ENCODE measurements at regions not wholly inside any gene's neighbourhood (a gene's known extent, or its start where the extent isn't known, plus 50 kb on each side); places are given as distances from the start of the nearest gene placed in this dataset.

GRCh38 chr15:81950841-81951414, 94.9 kb downstream of the MEX3B start:
- H3K36me3 ChIP-seq (ENCODE audit: control insufficient read depth in 1 of 2, insufficient read depth in 2 of 2, low read length in 2 of 2), result no peaks in the 10 kb centered on the region

GRCh38 chr15:81948751-81949150, 97.1 kb downstream of the MEX3B start:
- Histone ChIP-seq H3K18ac (ENCODE audit: low read length) (no peak overlapping the region), H4K91ac (ENCODE audit: low read depth, low read length) (no peak overlapping the region), H3K79me2 (ENCODE audit: control insufficient read depth, insufficient read depth, low read length, poor library complexity) (no peaks in the 10 kb centered on the region), H4K8ac (ENCODE audit: low read depth, low read length) (no peak overlapping the region), H2BK12ac (ENCODE audit: low read length) (no peak overlapping the region), H4K12ac (ENCODE audit: low read depth, low read length) (no peak overlapping the region), H3K9ac (ENCODE audit: low read length) (no peak overlapping the region), H2AFZ (ENCODE audit: insufficient read depth, low read length, poor library complexity) (no peak overlapping the region), H3K4me3 (ENCODE audit: low read depth, low read length) (no peak overlapping the region), H3K14ac (ENCODE audit: low read length) (no peak overlapping the region), H2BK120ac (ENCODE audit: insufficient read depth, low read length, poor library complexity) (no peak overlapping the region), H2BK5ac (ENCODE audit: low read depth, low read length, poor library complexity) (no peak overlapping the region), H3K27ac (ENCODE audit: low read depth, low read length) (no peak overlapping the region), H3K23ac (ENCODE audit: low read length) (no peak overlapping the region), H3K4ac (ENCODE audit: low read depth, low read length) (no peak overlapping the region), H3K4me1 (ENCODE audit: control insufficient read depth in 1 of 2, insufficient read depth in 2 of 2, low read length in 2 of 2) (no peaks in the 10 kb centered on the region), H2AK5ac (ENCODE audit: low read length) (no peak overlapping the region), H3K36me3 (ENCODE audit: control insufficient read depth in 1 of 2, insufficient read depth in 2 of 2, low read length in 2 of 2) (no peaks in the 10 kb centered on the region), H3K79me1 (ENCODE audit: low read length) (no peaks in the 10 kb centered on the region), H3K4me2 (ENCODE audit: low read length) (no peak overlapping the region), H3K27me3 (ENCODE audit: insufficient read depth, low read length) (no peaks in the 10 kb centered on the region), H3K9me3 (ENCODE audit: insufficient read depth, low read depth, low read length) (no peaks in the 10 kb centered on the region)
- WGBS (ENCODE audit: extremely low coverage, insufficient coverage, insufficient read length), result no CpG with 5 or more reads among the region's 11 CpGs
- peak in 1 of 2 donors; percentile 84 for DNase-seq

More at GRCh38 chr15:81950841-81951414, 94.9 kb downstream of the MEX3B start:
- Histone ChIP-seq H3K79me2 (ENCODE audit: control insufficient read depth, insufficient read depth, low read length, poor library complexity) (no peaks in the 10 kb centered on the region), H4K91ac (ENCODE audit: low read depth, low read length) (no peak overlapping the region), H2AK5ac (ENCODE audit: low read length) (no peak overlapping the region), H4K8ac (ENCODE audit: low read depth, low read length) (no peak overlapping the region), H3K79me1 (ENCODE audit: low read length) (no peaks in the 10 kb centered on the region), H3K23ac (ENCODE audit: low read length) (peak overlapping the region; percentile 87), H3K4ac (ENCODE audit: low read depth, low read length) (no peak overlapping the region), H3K27me3 (ENCODE audit: insufficient read depth, low read length) (no peaks in the 10 kb centered on the region), H2BK5ac (ENCODE audit: low read depth, low read length, poor library complexity) (no peak overlapping the region), H4K12ac (ENCODE audit: low read depth, low read length) (no peak overlapping the region), H3K4me1 (ENCODE audit: control insufficient read depth in 1 of 2, insufficient read depth in 2 of 2, low read length in 2 of 2) (no peaks in the 10 kb centered on the region), H2BK12ac (ENCODE audit: low read length) (no peak overlapping the region), H3K27ac (ENCODE audit: low read depth, low read length) (no peak overlapping the region), H3K9ac (ENCODE audit: low read length) (no peak overlapping the region), H3K4me3 (ENCODE audit: low read depth, low read length) (no peak overlapping the region), H3K14ac (ENCODE audit: low read length) (no peak overlapping the region), H2BK120ac (ENCODE audit: insufficient read depth, low read length, poor library complexity) (no peak overlapping the region), H3K9me3 (ENCODE audit: insufficient read depth, low read depth, low read length) (no peaks in the 10 kb centered on the region), H3K4me2 (ENCODE audit: low read length) (no peak overlapping the region), H3K18ac (ENCODE audit: low read length) (no peak overlapping the region), H2AFZ (ENCODE audit: insufficient read depth, low read length, poor library complexity) (no peak overlapping the region)
- no CpG with 5 or more reads among the region's 7 CpGs for WGBS (ENCODE audit: extremely low coverage, insufficient coverage, insufficient read length)
- DNase-seq, result peak in 1 of 2 donors; percentile 9

- Histone ChIP-seq H3K27me3 (ENCODE audit: insufficient read depth, low read length) (no peaks in the 10 kb centered on the region), H4K12ac (ENCODE audit: low read depth, low read length) (no peak overlapping the region), H4K91ac (ENCODE audit: low read depth, low read length) (no peak overlapping the region), H3K4ac (ENCODE audit: low read depth, low read length) (no peak overlapping the region), H3K18ac (ENCODE audit: low read length) (no peak overlapping the region), H3K9me3 (ENCODE audit: insufficient read depth, low read depth, low read length) (no peaks in the 10 kb centered on the region), H3K14ac (ENCODE audit: low read length) (no peak overlapping the region), H2AFZ (ENCODE audit: insufficient read depth, low read length, poor library complexity) (no peak overlapping the region), H2AK5ac (ENCODE audit: low read length) (no peak overlapping the region), H3K4me3 (ENCODE audit: low read depth, low read length) (no peak overlapping the region), H2BK5ac (ENCODE audit: low read depth, low read length, poor library complexity) (no peak overlapping the region), H3K4me2 (ENCODE audit: low read length) (no peak overlapping the region), H2BK120ac (ENCODE audit: insufficient read depth, low read length, poor library complexity) (no peak overlapping the region), H3K23ac (ENCODE audit: low read length) (no peak overlapping the region), H3K79me2 (ENCODE audit: control insufficient read depth, insufficient read depth, low read length, poor library complexity) (no peaks in the 10 kb centered on the region), H3K79me1 (ENCODE audit: low read length) (no peaks in the 10 kb centered on the region), H3K27ac (ENCODE audit: low read depth, low read length) (no peak overlapping the region), H3K4me1 (ENCODE audit: control insufficient read depth in 1 of 2, insufficient read depth in 2 of 2, low read length in 2 of 2) (no peaks in the 10 kb centered on the region), H4K8ac (ENCODE audit: low read depth, low read length) (no peak overlapping the region), H3K9ac (ENCODE audit: low read length) (no peak overlapping the region), H3K36me3 (ENCODE audit: control insufficient read depth in 1 of 2, insufficient read depth in 2 of 2, low read length in 2 of 2) (no peaks in the 10 kb centered on the region), H2BK12ac (ENCODE audit: low read length) (no peak overlapping the region)
- no CpG with 5 or more reads among the region's 8 CpGs for WGBS (ENCODE audit: extremely low coverage, insufficient coverage, insufficient read length)
- DNase-seq, result peak; percentile 71 to 83
Measured at GRCh38 chr15:81948222-81948621, 97.6 kb downstream of the MEX3B start.

- H4K12ac ChIP-seq (ENCODE audit: low read depth, low read length), result no peak overlapping the region
- H3K4me2 ChIP-seq (ENCODE audit: low read length), result no peak overlapping the region
- no peak overlapping the region for H3K4ac ChIP-seq (ENCODE audit: low read depth, low read length)
- no peak overlapping the region for H2BK12ac ChIP-seq (ENCODE audit: low read length)
- no peak overlapping the region for H4K8ac ChIP-seq (ENCODE audit: low read depth, low read length)
- no peak overlapping the region for H4K91ac ChIP-seq (ENCODE audit: low read depth, low read length)
- H3K9ac ChIP-seq (ENCODE audit: low read length), result no peak overlapping the region
- no peak overlapping the region for H3K27ac ChIP-seq (ENCODE audit: low read depth, low read length)
- H3K4me3 ChIP-seq (ENCODE audit: low read depth, low read length), result no peak overlapping the region
- H3K18ac ChIP-seq (ENCODE audit: low read length), result no peak overlapping the region
- no peak overlapping the region for H3K23ac ChIP-seq (ENCODE audit: low read length)
- no peaks in the 10 kb centered on the region for H3K27me3 ChIP-seq (ENCODE audit: insufficient read depth, low read length)
- H2BK120ac ChIP-seq (ENCODE audit: insufficient read depth, low read length, poor library complexity), result no peak overlapping the region
- H3K79me1 ChIP-seq (ENCODE audit: low read length), result no peaks in the 10 kb centered on the region
- no peak overlapping the region for H2AK5ac ChIP-seq (ENCODE audit: low read length)
- DNase-seq, result peak in 1 of 2 donors; percentile 23
- H2AFZ ChIP-seq (ENCODE audit: insufficient read depth, low read length, poor library complexity), result no peak overlapping the region
- no peaks in the 10 kb centered on the region for H3K4me1 ChIP-seq (ENCODE audit: control insufficient read depth in 1 of 2, insufficient read depth in 2 of 2, low read length in 2 of 2)
- H3K9me3 ChIP-seq (ENCODE audit: insufficient read depth, low read depth, low read length), result no peaks in the 10 kb centered on the region
- H3K14ac ChIP-seq (ENCODE audit: low read length), result no peak overlapping the region
- no peaks in the 10 kb centered on the region for H3K36me3 ChIP-seq (ENCODE audit: control insufficient read depth in 1 of 2, insufficient read depth in 2 of 2, low read length in 2 of 2)
- no peak overlapping the region for H2BK5ac ChIP-seq (ENCODE audit: low read depth, low read length, poor library complexity)
- no CpG with 5 or more reads among the region's 2 CpGs for WGBS (ENCODE audit: extremely low coverage, insufficient coverage, insufficient read length)
- H3K79me2 ChIP-seq (ENCODE audit: control insufficient read depth, insufficient read depth, low read length, poor library complexity), result no peaks in the 10 kb centered on the region
Measured at GRCh38 chr15:81947548-81947947, 98.3 kb downstream of the MEX3B start.
